SH-SY5Y (cell line): ENCODE measurements at regions not wholly inside any gene's neighbourhood (a gene's known extent, or its start where the extent isn't known, plus 50 kb on each side); places are given as distances from the start of the nearest gene placed in this dataset.

Experiments
- GATA2 ChIP-seq: IDR thresholded peaks from 2 replicates; pipeline ENCODE4 v1.6.1; 2011; ENCODE audit warnings: mild to moderate bottlenecking, low read depth, low read length
- GATA3 ChIP-seq: IDR thresholded peaks from 2 replicates; pipeline ENCODE4 v1.6.1; 2011; ENCODE audit warnings: low read depth, mild to moderate bottlenecking, low read length, moderate library complexity

- TF ChIP-seq GATA2 (no peak), GATA3 (no peak)
Measured at GRCh38 chr3:166721466-166721865, 658.6 kb downstream of the ZBBX start.
